Astrocyte (in vitro differentiated cells and primary cell): ENCODE measurements at regions not wholly inside any gene's neighbourhood (a gene's known extent, or its start where the extent isn't known, plus 50 kb on each side); places are given as distances from the start of the nearest gene placed in this dataset.
A peak's percentile ranks its signal among the peaks of the same experiment; 100 is the strongest.

ENCODE experiments used
- DNase-seq: peaks from one replicate; pipeline ENCODE4 v3.0.0-alpha.2; 2010; ENCODE audit warnings: low read depth
- FAIRE-seq: peaks from 2 replicates; lab custom pipeline; 2011; peaks lifted over from hg19 to GRCh38; lab: Jason Lieb, UNC
- H2AFZ ChIP-seq: 2 replicates; pipeline ENCODE4 v1.6.0; 2012; ENCODE audit warnings: low read depth, low read length, inconsistent platforms
- H3K27ac ChIP-seq: 2 replicates; pipeline ENCODE4 v1.5.1; 2011; ENCODE audit warnings: low read depth, low read length, inconsistent platforms
- H3K27me3 ChIP-seq: 2 replicates; pipeline ENCODE4 v1.6.0; 2011; ENCODE audit warnings: low read length, inconsistent platforms; ENCODE audit not compliant: insufficient read depth
- H3K36me3 ChIP-seq: 2 replicates; pipeline ENCODE4 v1.5.1; 2011; ENCODE audit warnings: low read length, inconsistent platforms; ENCODE audit not compliant: insufficient read depth
- H3K4me1 ChIP-seq: 2 replicates; pipeline ENCODE4 v1.5.1; 2011; ENCODE audit warnings: low read length, inconsistent platforms; ENCODE audit not compliant: insufficient read depth
- H3K4me2 ChIP-seq: 2 replicates; pipeline ENCODE4 v1.6.0; 2012; ENCODE audit warnings: low read length, inconsistent platforms
- H3K4me3 ChIP-seq: 2 replicates; pipeline ENCODE4 v1.5.1; 2011; ENCODE audit warnings: low read depth, mild to moderate bottlenecking, low read length, inconsistent platforms; ENCODE audit not compliant: insufficient read depth
- H3K79me2 ChIP-seq: 2 replicates; pipeline ENCODE4 v1.6.0; 2012; ENCODE audit warnings: mild to moderate bottlenecking, low read length, inconsistent platforms; ENCODE audit not compliant: insufficient read depth
- H3K9ac ChIP-seq: 2 replicates; pipeline ENCODE4 v1.6.0; 2012; ENCODE audit warnings: mild to moderate bottlenecking, low read length, inconsistent platforms
- H3K9me3 ChIP-seq: 2 replicates; pipeline ENCODE4 v1.5.1; 2012; ENCODE audit warnings: low read depth, mild to moderate bottlenecking, low read length, inconsistent platforms; ENCODE audit not compliant: insufficient read depth
- H4K20me1 ChIP-seq: 2 replicates; pipeline ENCODE4 v1.6.0; 2012; ENCODE audit warnings: low read length, inconsistent platforms; ENCODE audit not compliant: insufficient read depth
- H3K27ac Mint-ChIP-seq: one replicate; pipeline ENCODE4 v1.8.0; 2021; ENCODE audit warnings: mild to moderate bottlenecking, mixed read lengths; ENCODE audit not compliant: unreplicated experiment
- H3K27me3 Mint-ChIP-seq: one replicate; pipeline ENCODE4 v1.8.0; 2021; ENCODE audit warnings: low read depth, mixed read lengths; ENCODE audit not compliant: unreplicated experiment
- H3K36me3 Mint-ChIP-seq: one replicate; pipeline ENCODE4 v1.8.0; 2021; ENCODE audit warnings: low read depth, mixed read lengths; ENCODE audit not compliant: unreplicated experiment
- H3K4me1 Mint-ChIP-seq: one replicate; pipeline ENCODE4 v1.8.0; 2021; ENCODE audit warnings: low read depth, mixed read lengths; ENCODE audit not compliant: unreplicated experiment
- H3K4me3 Mint-ChIP-seq: one replicate; pipeline ENCODE4 v1.8.0; 2021; ENCODE audit warnings: mild to moderate bottlenecking, moderate library complexity, mixed read lengths; ENCODE audit not compliant: unreplicated experiment
- H3K9me3 Mint-ChIP-seq: one replicate; pipeline ENCODE4 v1.8.0; 2021; ENCODE audit warnings: mild to moderate bottlenecking, mixed read lengths; ENCODE audit not compliant: unreplicated experiment
- CTCF ChIP-seq: IDR thresholded peaks from 2 replicates; pipeline ENCODE4 v1.5.1; 2011; ENCODE audit warnings: low read depth, mild to moderate bottlenecking, inconsistent platforms, low read length, moderate library complexity; ENCODE audit not compliant: insufficient read depth
- EZH2 ChIP-seq: IDR thresholded peaks from 2 replicates; pipeline ENCODE4 v1.6.1; 2012; ENCODE audit warnings: mild to moderate bottlenecking, low read length, inconsistent platforms; ENCODE audit not compliant: insufficient read depth

DNA sequence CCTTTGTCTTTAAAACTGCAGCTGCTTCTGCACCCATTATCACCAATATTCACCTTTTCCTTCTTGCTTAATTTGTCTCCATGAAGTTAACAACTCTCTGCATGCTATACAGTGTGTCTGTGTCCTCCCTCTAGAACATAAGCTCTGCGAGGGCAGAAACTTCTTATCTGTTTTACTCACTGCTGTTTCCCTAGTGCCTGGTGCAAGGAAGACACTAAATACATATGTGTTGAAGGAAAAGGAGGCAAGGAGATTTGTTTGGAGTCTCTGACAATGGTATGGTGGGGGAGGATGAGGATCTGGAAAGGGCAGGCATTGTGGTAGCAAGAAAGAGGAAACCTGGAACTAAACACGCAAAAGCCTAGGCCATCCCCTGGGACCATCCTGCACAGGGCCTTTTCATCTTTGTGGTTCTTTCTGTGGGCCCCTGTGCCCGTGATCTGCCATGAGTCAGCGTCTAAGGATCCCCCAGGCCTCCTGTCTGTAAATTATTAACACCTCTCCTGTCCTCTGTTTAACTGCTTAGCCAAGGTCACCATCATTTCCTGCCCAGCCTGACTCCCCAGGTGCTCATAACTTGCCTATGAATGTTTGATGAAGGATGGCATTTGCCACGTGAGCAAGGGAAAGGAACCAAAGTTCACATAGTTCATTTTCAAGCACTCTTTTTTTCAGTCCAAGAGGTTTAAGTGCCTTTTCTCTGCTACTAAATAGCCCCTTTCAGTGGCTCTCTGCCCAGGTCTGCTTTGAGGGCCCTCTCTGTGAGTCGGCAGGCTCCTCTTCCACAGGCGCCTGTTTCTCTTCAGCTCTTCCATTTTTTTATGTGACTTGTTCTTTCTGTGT lies 131.1 kb downstream of the RASSF10 start:
- Histone ChIP-seq H3K4me2 (peak overlapping the region; percentile 35), H3K27ac (peak overlapping the region; percentile 23), H3K9ac (no peak overlapping the region), H3K27me3 (no peaks in the 10 kb centered on the region), H3K79me2 (no peaks in the 10 kb centered on the region), H4K20me1 (no peaks in the 10 kb centered on the region), H3K4me3 (no peak overlapping the region), H3K9me3 (no peaks in the 10 kb centered on the region), H3K36me3 (no peaks in the 10 kb centered on the region), H3K4me1 (peaks cover 27% of the 10 kb centered on the region), H2AFZ (peak overlapping the region; percentile 45)
- Mint-ChIP-seq H3K4me3 (no peak overlapping the region), H3K27ac (peak overlapping the region; percentile 88), H3K4me1 (peaks cover 46% of the 10 kb centered on the region), H3K27me3 (peaks cover 4% of the 10 kb centered on the region), H3K9me3 (peaks cover 3% of the 10 kb centered on the region), H3K36me3 (no peaks in the 10 kb centered on the region)
- no peak for FAIRE-seq
- no peak for TF ChIP-seq EZH2
- peak; percentile 74 for DNase-seq

DNA sequence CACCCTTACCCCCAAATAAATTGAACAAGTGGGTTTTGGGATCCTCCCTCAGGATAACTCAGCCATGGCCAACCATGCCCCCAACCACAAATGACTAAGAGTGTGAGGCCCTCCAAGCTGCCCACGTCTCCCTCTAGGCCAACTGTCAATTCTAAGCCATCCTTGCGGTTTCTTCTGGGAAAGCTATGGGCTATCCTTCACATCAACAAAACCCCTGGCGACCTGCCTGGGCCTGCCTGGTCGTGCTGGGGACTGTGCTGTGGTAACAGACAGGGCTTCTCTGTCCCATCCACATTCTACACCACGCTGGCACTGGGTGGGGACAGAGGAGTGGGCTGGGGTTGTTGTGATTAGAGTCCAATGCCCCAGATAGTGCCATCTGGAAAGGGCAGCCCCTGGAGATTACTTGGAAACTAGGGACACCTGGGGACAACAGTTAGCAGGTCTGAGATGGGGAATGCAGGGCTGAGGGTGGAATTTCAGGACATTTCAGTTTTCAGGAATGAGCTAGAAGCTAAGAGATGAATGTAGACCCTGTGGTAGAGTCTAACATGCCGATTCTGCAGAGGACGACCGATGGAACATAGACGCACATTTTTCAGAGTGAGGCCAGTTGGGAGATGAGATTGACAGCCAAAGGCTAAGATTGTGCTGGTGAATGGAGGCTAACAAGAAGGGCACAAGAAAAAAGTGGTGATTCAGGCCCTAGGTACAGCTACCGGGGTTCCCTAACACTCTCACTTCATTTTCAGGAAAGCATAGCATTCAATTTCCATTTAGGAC lies 131.9 kb downstream of the RASSF10 start:
- peak overlapping the region; percentile 88 for H3K27ac Mint-ChIP-seq
- no peaks in the 10 kb centered on the region for H3K79me2 ChIP-seq
- H3K27me3 ChIP-seq, result no peaks in the 10 kb centered on the region
- no peak overlapping the region for H3K4me2 ChIP-seq
- H3K4me1 Mint-ChIP-seq, result peaks cover 38% of the 10 kb centered on the region
- peaks cover 20% of the 10 kb centered on the region for H3K4me1 ChIP-seq
- H3K9me3 Mint-ChIP-seq, result peaks cover 3% of the 10 kb centered on the region
- no peak overlapping the region for H2AFZ ChIP-seq
- FAIRE-seq (no peak), DNase-seq (peak; percentile 74)
- H3K4me3 ChIP-seq, result no peak overlapping the region
- H3K27ac ChIP-seq, result peak overlapping the region; percentile 23
- no peak overlapping the region for H3K9ac ChIP-seq
- no peaks in the 10 kb centered on the region for H3K9me3 ChIP-seq
- no peaks in the 10 kb centered on the region for H4K20me1 ChIP-seq
- H3K36me3 ChIP-seq, result no peaks in the 10 kb centered on the region
- no peak overlapping the region for H3K4me3 Mint-ChIP-seq
- peaks cover 4% of the 10 kb centered on the region for H3K27me3 Mint-ChIP-seq
- H3K36me3 Mint-ChIP-seq, result no peaks in the 10 kb centered on the region
- TF ChIP-seq CTCF (no peak), EZH2 (no peak)
